ENCODE measurements at regions not wholly inside any gene's neighbourhood (a gene's known extent, or its start where the extent isn't known, plus 50 kb on each side); places are given as distances from the start of the nearest gene placed in this dataset.

GRCh38 chr12:69002969-69003368, 70.0 kb upstream of the CPM start:
- Histone ChIP-seq H3K79me2 (ENCODE audit: insufficient read depth, low read depth, low read length) (no peaks in the 10 kb centered on the region), H3K4me1 (ENCODE audit: insufficient read depth, low read length, poor library complexity, severe bottlenecking) (peaks cover 10% of the 10 kb centered on the region), H3K4me2 (ENCODE audit: low read length) (no peak overlapping the region), H4K20me1 (ENCODE audit: insufficient read depth, low read length) (no peaks in the 10 kb centered on the region), H3K36me3 (ENCODE audit: insufficient read depth, low read length) (no peaks in the 10 kb centered on the region), H3K27ac (ENCODE audit: low read depth, low read length, poor library complexity, severe bottlenecking) (no peak overlapping the region), H2AFZ (ENCODE audit: low read length) (no peak overlapping the region), H3K9me3 (ENCODE audit: low read length) (peaks cover 1% of the 10 kb centered on the region; the same call in 1 of the 2 replicates), H3K4me3 (ENCODE audit: low read depth, low read length, poor library complexity, severe bottlenecking) (no peak overlapping the region), H3K9me2 (ENCODE audit: insufficient read depth, low read length) (no peaks in the 10 kb centered on the region)
- intact Hi-C loops (cut with micrococcal nuclease; ENCODE audit: unreplicated experiment) = no loop called here
- ChIA-PET CTCF (ENCODE audit: unreplicated experiment) (no interaction called here), POLR2A (interaction anchor here (0.6 kb wide), 1 partner anchor 62 kb away, joined by 3 read pairs; no protein-coding TSS in a partner anchor)
- no peak for TF ChIP-seq CTCF (conservative IDR thresholded peaks at IDR 0.05; ENCODE audit: low read length)
- TF ChIP-seq EZH2phosphoT487 (IDR thresholded peaks at IDR 0.05; ENCODE audit: borderline replicate concordance, low read depth, low read length) = no peak
- BruUV-seq (replicated peaks) = no TSS peak
- no peak for DNase-seq (ENCODE audit: low spot score)

- Histone ChIP-seq H3K79me2 (ENCODE audit: insufficient read depth, low read depth, low read length) (no peaks in the 10 kb centered on the region), H3K27ac (ENCODE audit: low read depth, low read length, poor library complexity, severe bottlenecking) (no peak overlapping the region), H3K9me2 (ENCODE audit: insufficient read depth, low read length) (no peaks in the 10 kb centered on the region), H2AFZ (ENCODE audit: low read length) (no peak overlapping the region), H3K4me1 (ENCODE audit: insufficient read depth, low read length, poor library complexity, severe bottlenecking) (peaks cover 10% of the 10 kb centered on the region), H3K4me2 (ENCODE audit: low read length) (no peak overlapping the region), H4K20me1 (ENCODE audit: insufficient read depth, low read length) (no peaks in the 10 kb centered on the region), H3K36me3 (ENCODE audit: insufficient read depth, low read length) (no peaks in the 10 kb centered on the region), H3K4me3 (ENCODE audit: low read depth, low read length, poor library complexity, severe bottlenecking) (no peak overlapping the region), H3K9me3 (ENCODE audit: low read length) (no peaks in the 10 kb centered on the region; the same call in 1 of the 2 replicates)
- TF ChIP-seq EZH2phosphoT487 (IDR thresholded peaks at IDR 0.05; ENCODE audit: borderline replicate concordance, low read depth, low read length) (no peak), CTCF (conservative IDR thresholded peaks at IDR 0.05; ENCODE audit: low read length) (no peak)
- intact Hi-C loops (cut with micrococcal nuclease; ENCODE audit: unreplicated experiment) = no loop called here
- no TSS peak for BruUV-seq (replicated peaks)
- ChIA-PET POLR2A (interaction anchor here (1.0 to 1.5 kb wide), 2 partner anchors 10 to 27 kb away, joined by 3 read pairs; no protein-coding TSS in a partner anchor), CTCF (ENCODE audit: unreplicated experiment) (no interaction called here)
- no peak for DNase-seq (ENCODE audit: low spot score)
Observed at GRCh38 chr12:69003991-69004390, 71.0 kb upstream of the CPM start.

GRCh38 chr12:69007101-69007854, 74.3 kb upstream of the CPM start:
- Histone ChIP-seq H3K79me2 (ENCODE audit: insufficient read depth, low read depth, low read length) (no peaks in the 10 kb centered on the region), H3K9me3 (ENCODE audit: low read length) (no peaks in the 10 kb centered on the region), H3K4me1 (ENCODE audit: insufficient read depth, low read length, poor library complexity, severe bottlenecking) (peaks cover 10% of the 10 kb centered on the region), H3K4me3 (ENCODE audit: low read depth, low read length, poor library complexity, severe bottlenecking) (no peak overlapping the region), H3K4me2 (ENCODE audit: low read length) (peak overlapping the region; percentile 21), H2AFZ (ENCODE audit: low read length) (peak overlapping the region; percentile 78), H3K9me2 (ENCODE audit: insufficient read depth, low read length) (no peaks in the 10 kb centered on the region), H3K27ac (ENCODE audit: low read depth, low read length, poor library complexity, severe bottlenecking) (no peak overlapping the region), H3K36me3 (ENCODE audit: insufficient read depth, low read length) (no peaks in the 10 kb centered on the region), H4K20me1 (ENCODE audit: insufficient read depth, low read length) (no peaks in the 10 kb centered on the region)
- no TSS peak for BruUV-seq (replicated peaks)
- CTCF ChIA-PET (ENCODE audit: unreplicated experiment) = no interaction called here
- intact Hi-C loops (cut with micrococcal nuclease; ENCODE audit: unreplicated experiment) = no loop called here
- POLR2A ChIA-PET = interaction anchor here (1.2 kb wide), 1 partner anchor 17 kb away, joined by 3 read pairs; no protein-coding TSS in a partner anchor
- peak; percentile 47 for DNase-seq (ENCODE audit: low spot score)
- TF ChIP-seq CTCF (conservative IDR thresholded peaks at IDR 0.05; ENCODE audit: low read length) = no peak
- no peak for TF ChIP-seq EZH2phosphoT487 (IDR thresholded peaks at IDR 0.05; ENCODE audit: borderline replicate concordance, low read depth, low read length)
